ENCODE measurements at regions not wholly inside any gene's neighbourhood (a gene's known extent, or its start where the extent isn't known, plus 50 kb on each side); places are given as distances from the start of the nearest gene placed in this dataset.

- H3K9me3 ChIP-seq (ENCODE audit: control insufficient read depth in 2 of 3, insufficient read depth in 1 of 3, low read length in 3 of 3): no peaks in the 10 kb centered on the region
- intact Hi-C loops (cut with DNase I): no loop called here
- H3K27ac ChIP-seq (ENCODE audit: low read depth in 2 of 2, low read length in 2 of 2): no peak overlapping the region
- H3K27me3 ChIP-seq (ENCODE audit: control insufficient read depth, insufficient read depth, low read length): no peaks in the 10 kb centered on the region
- no peaks in the 10 kb centered on the region for H3K4me1 ChIP-seq (ENCODE audit: control insufficient read depth in 2 of 3, insufficient read depth in 2 of 3, low read depth in 1 of 3, low read length in 3 of 3)
- no peak for FAIRE-seq
- no peak for TF ChIP-seq CTCF (IDR thresholded peaks at IDR 0.05; ENCODE audit: borderline replicate concordance, extremely low read depth, insufficient read depth)
- no peaks in the 10 kb centered on the region for H3K36me3 ChIP-seq (ENCODE audit: control insufficient read depth in 2 of 3, insufficient read depth in 3 of 3, low read length in 3 of 3)
- DNase-seq: no peak
- no peak overlapping the region for H3K9ac ChIP-seq (ENCODE audit: low read length in 3 of 3)
- H3K4me3 ChIP-seq (ENCODE audit: low read length in 3 of 3): no peak overlapping the region
Measured at GRCh38 chr20:5377484-5377883, 60.7 kb upstream of the PROKR2 start.

DNA sequence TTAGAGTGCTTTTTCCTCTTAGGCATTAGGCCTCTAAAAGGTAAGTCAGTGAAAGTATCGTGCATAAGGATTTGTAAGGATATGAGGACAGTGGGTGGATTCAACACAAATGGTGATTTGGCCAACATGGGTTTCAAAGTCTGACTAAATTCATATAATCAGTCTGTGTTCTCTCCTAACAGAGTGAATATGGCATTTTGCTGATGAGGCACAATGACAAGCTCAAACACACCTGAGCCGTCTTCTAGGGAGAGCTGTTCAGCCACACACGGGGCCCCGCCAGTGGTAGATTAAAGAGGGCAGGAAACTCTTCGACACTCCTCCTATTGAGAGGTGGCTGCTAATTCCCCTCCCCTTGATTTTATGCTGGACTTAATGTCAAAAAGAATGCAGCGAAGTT, 59.5 kb upstream of the PROKR2 start:
- Histone ChIP-seq H3K27ac (ENCODE audit: low read depth in 2 of 2, low read length in 2 of 2) (no peak overlapping the region), H3K4me1 (ENCODE audit: control insufficient read depth in 2 of 3, insufficient read depth in 2 of 3, low read depth in 1 of 3, low read length in 3 of 3) (no peaks in the 10 kb centered on the region), H3K9me3 (ENCODE audit: control insufficient read depth in 2 of 3, insufficient read depth in 1 of 3, low read length in 3 of 3) (no peaks in the 10 kb centered on the region), H3K4me3 (ENCODE audit: low read length in 3 of 3) (no peak overlapping the region), H3K9ac (ENCODE audit: low read length in 3 of 3) (no peak overlapping the region), H3K27me3 (ENCODE audit: control insufficient read depth, insufficient read depth, low read length) (no peaks in the 10 kb centered on the region), H3K36me3 (ENCODE audit: control insufficient read depth in 2 of 3, insufficient read depth in 3 of 3, low read length in 3 of 3) (no peaks in the 10 kb centered on the region)
- TF ChIP-seq CTCF (IDR thresholded peaks at IDR 0.05; ENCODE audit: borderline replicate concordance, extremely low read depth, insufficient read depth): no peak
- DNase-seq: no peak
- FAIRE-seq: no peak
- intact Hi-C loops (cut with DNase I): no loop called here

DNA sequence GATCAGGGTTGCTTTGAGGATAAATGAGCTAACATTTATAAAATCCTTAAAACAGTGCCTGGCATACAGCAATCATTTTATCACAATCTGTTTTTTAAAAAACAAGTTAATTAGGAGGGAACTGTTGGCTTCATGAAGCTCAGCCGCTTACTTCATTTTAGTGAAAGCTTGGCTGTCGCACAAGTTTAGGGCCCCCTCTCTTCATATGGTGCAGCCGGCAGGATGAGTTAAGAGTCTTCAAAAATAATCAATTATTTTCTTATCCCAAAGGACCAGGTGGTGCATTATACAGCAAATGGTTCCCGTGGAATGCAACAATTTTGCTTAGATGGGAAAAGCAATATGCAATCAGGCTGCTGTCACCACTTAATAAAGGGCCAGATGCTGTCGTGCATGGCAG, 57.4 kb upstream of the PROKR2 start:
- Histone ChIP-seq H3K9ac (ENCODE audit: low read length in 3 of 3) (no peak overlapping the region), H3K9me3 (ENCODE audit: control insufficient read depth in 2 of 3, insufficient read depth in 1 of 3, low read length in 3 of 3) (no peaks in the 10 kb centered on the region), H3K27ac (ENCODE audit: low read depth in 2 of 2, low read length in 2 of 2) (no peak overlapping the region), H3K4me3 (ENCODE audit: low read length in 3 of 3) (no peak overlapping the region), H3K36me3 (ENCODE audit: control insufficient read depth in 2 of 3, insufficient read depth in 3 of 3, low read length in 3 of 3) (no peaks in the 10 kb centered on the region), H3K27me3 (ENCODE audit: control insufficient read depth, insufficient read depth, low read length) (no peaks in the 10 kb centered on the region), H3K4me1 (ENCODE audit: control insufficient read depth in 2 of 3, insufficient read depth in 2 of 3, low read depth in 1 of 3, low read length in 3 of 3) (no peaks in the 10 kb centered on the region)
- no peak for TF ChIP-seq CTCF (IDR thresholded peaks at IDR 0.05; ENCODE audit: borderline replicate concordance, extremely low read depth, insufficient read depth)
- FAIRE-seq (no peak), DNase-seq (no peak)
- intact Hi-C loops (cut with DNase I): no loop called here

DNA sequence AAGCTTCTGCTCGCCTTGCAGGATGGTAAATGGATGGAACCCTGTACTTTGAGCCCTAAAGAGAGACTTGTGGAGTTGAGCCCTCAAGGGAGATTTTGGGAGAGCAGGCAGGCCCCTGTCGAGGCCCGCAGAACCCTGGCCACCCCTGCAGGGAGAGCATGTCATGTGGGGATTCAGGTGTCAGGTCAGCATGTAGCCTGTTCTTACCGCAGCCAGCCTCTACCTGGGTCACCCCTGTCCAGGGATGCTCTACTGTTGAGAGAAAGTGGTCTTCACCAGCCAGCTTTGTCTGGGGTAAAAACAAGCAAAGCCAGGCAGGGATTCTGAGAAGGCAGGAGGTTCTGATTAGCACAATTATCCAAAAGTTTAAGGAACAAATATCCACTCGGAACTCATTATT, 55.6 kb upstream of the PROKR2 start:
- TF ChIP-seq CTCF (IDR thresholded peaks at IDR 0.05; ENCODE audit: borderline replicate concordance, extremely low read depth, insufficient read depth): no peak
- H3K9ac ChIP-seq (ENCODE audit: low read length in 3 of 3): no peak overlapping the region
- H3K36me3 ChIP-seq (ENCODE audit: control insufficient read depth in 2 of 3, insufficient read depth in 3 of 3, low read length in 3 of 3): no peaks in the 10 kb centered on the region
- DNase-seq: no peak
- FAIRE-seq: no peak
- H3K27ac ChIP-seq (ENCODE audit: low read depth in 2 of 2, low read length in 2 of 2): no peak overlapping the region
- no peak overlapping the region for H3K4me3 ChIP-seq (ENCODE audit: low read length in 3 of 3)
- no peaks in the 10 kb centered on the region for H3K27me3 ChIP-seq (ENCODE audit: control insufficient read depth, insufficient read depth, low read length)
- no peaks in the 10 kb centered on the region for H3K4me1 ChIP-seq (ENCODE audit: control insufficient read depth in 2 of 3, insufficient read depth in 2 of 3, low read depth in 1 of 3, low read length in 3 of 3)
- H3K9me3 ChIP-seq (ENCODE audit: control insufficient read depth in 2 of 3, insufficient read depth in 1 of 3, low read length in 3 of 3): no peaks in the 10 kb centered on the region
- intact Hi-C loops (cut with DNase I): no loop called here
